ACHN (cell line): ENCODE measurements at regions not wholly inside any gene's neighbourhood (a gene's known extent, or its start where the extent isn't known, plus 50 kb on each side); places are given as distances from the start of the nearest gene placed in this dataset.

ENCODE experiments used
- DNase-seq: peaks from one replicate; pipeline ENCODE4 v3.0.0-alpha.2; 2015
- in situ Hi-C: cut with HindIII; loops from 2 replicates; pipeline ENCODE4 v1.10.0; 2017; ENCODE audit warnings: low sequenced_read_pairs, low pct_ligation_motif_present, low pct_unique_long_range_greater_than_20kb

GRCh38 chr3:127114337-127115070, 78.4 kb upstream of the PRR23E start:
- in situ Hi-C loops, result no loop called here
- DNase-seq, result no peak

GRCh38 chr3:127115691-127116351, 77.1 kb upstream of the PRR23E start:
- in situ Hi-C loops, result no loop called here
- no peak for DNase-seq

GRCh38 chr3:127118366-127118765, 74.6 kb upstream of the PRR23E start:
- in situ Hi-C loops, result no loop called here
- no peak for DNase-seq

- DNase-seq, result no peak
- in situ Hi-C loops, result no loop called here
These were observed 73.1 kb upstream of the PRR23E start for GRCh38 chr3:127119693-127120464.

GRCh38 chr3:127120851-127121647, 71.9 kb upstream of the PRR23E start:
- no peak for DNase-seq
- in situ Hi-C loops, result no loop called here

- in situ Hi-C loops, result no loop called here
- no peak for DNase-seq
These were observed 71.0 kb upstream of the PRR23E start for GRCh38 chr3:127121885-127122284.

- in situ Hi-C loops, result no loop called here
- no peak for DNase-seq
These were observed 69.4 kb upstream of the PRR23E start for GRCh38 chr3:127123533-127123932.

GRCh38 chr3:127124120-127124519, 68.8 kb upstream of the PRR23E start:
- peak; percentile 17 for DNase-seq
- in situ Hi-C loops, result no loop called here

GRCh38 chr3:127131424-127132170, 61.3 kb upstream of the PRR23E start:
- in situ Hi-C loops, result no loop called here

GRCh38 chr3:127132876-127133275, 60.1 kb upstream of the PRR23E start:
- no peak for DNase-seq
- in situ Hi-C loops, result no loop called here

More at GRCh38 chr3:127131424-127132170, 61.3 kb upstream of the PRR23E start:
- no peak for DNase-seq

- DNase-seq, result no peak
- in situ Hi-C loops, result no loop called here
These were observed 59.0 kb upstream of the PRR23E start for GRCh38 chr3:127133971-127134370.

GRCh38 chr3:127134466-127134865, 58.5 kb upstream of the PRR23E start:
- DNase-seq, result no peak
- in situ Hi-C loops, result no loop called here

- in situ Hi-C loops, result no loop called here
- no peak for DNase-seq
These were observed 58.1 kb upstream of the PRR23E start for GRCh38 chr3:127134887-127135240.

GRCh38 chr3:127135241-127136023, 57.5 kb upstream of the PRR23E start:
- in situ Hi-C loops, result no loop called here
- DNase-seq, result no peak

GRCh38 chr3:127136024-127136600, 56.8 kb upstream of the PRR23E start:
- no peak for DNase-seq
- in situ Hi-C loops, result no loop called here

GRCh38 chr3:127136706-127137105, 56.2 kb upstream of the PRR23E start:
- in situ Hi-C loops, result no loop called here
- DNase-seq, result no peak

- no peak for DNase-seq
- in situ Hi-C loops, result no loop called here
These were observed 55.8 kb upstream of the PRR23E start for GRCh38 chr3:127137113-127137512.
